Esophagus muscularis mucosa (tissue), 4 donors: ENCODE measurements at regions not wholly inside any gene's neighbourhood (a gene's known extent, or its start where the extent isn't known, plus 50 kb on each side); places are given as distances from the start of the nearest gene placed in this dataset.

Experiments used
- EP300 ChIP-seq: sonication (generic); formaldehyde crosslinking; IDR thresholded peaks from one replicate; pipeline ENCODE4 v1.6.1; 2017; ENCODE audit warnings: antibody characterized with exemption
- POLR2A ChIP-seq: fragments of 450-650 bp; IDR thresholded peaks from one replicate; pipeline ENCODE4 v1.6.1; 2017; ENCODE audit warnings: antibody characterized with exemption, moderate library complexity, mild to moderate bottlenecking, low read depth
- POLR2AphosphoS5 ChIP-seq, 2 donors: sonication (generic); formaldehyde crosslinking; IDR thresholded peaks; one replicate each; pipeline ENCODE4 v1.6.1; 2017; ENCODE audit warnings: antibody characterized with exemption in 2 of 2
- TF ChIP-seq, protein P1 (sequence below), 3 experiments: fragments of 200-600 bp in 2 of 3; fragments of 450-650 bp in 1 of 3; sonication (generic) in 2 of 3; IDR thresholded peaks; one replicate each; pipeline ENCODE4 v1.5.1; 2017 to 2019; ENCODE audit warnings: antibody characterized with exemption in 3 of 3, mild to moderate bottlenecking in 2 of 3, moderate library complexity in 1 of 3

DNA sequence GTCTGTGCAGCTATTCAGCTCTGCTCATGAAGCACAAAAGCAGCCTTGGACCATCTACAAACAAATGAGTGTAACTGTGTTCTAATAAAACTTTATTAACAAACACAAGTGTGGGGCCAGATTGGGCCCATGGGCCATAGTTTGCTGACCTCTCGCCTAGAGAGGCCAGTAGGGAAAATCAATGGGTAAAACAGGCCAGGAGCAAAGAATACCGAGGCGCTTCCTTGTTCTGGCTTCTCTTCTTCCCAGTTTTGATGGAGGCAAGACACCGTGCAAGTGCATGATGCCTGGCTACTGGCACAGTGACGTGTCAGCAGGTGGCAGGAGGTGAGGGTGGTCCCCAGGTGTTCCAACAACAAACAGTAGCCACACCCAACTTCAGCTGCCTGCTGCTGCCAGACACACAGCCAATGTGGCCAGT is 94.3 kb upstream of the SDK1 start:
- TF ChIP-seq, protein P1, sequence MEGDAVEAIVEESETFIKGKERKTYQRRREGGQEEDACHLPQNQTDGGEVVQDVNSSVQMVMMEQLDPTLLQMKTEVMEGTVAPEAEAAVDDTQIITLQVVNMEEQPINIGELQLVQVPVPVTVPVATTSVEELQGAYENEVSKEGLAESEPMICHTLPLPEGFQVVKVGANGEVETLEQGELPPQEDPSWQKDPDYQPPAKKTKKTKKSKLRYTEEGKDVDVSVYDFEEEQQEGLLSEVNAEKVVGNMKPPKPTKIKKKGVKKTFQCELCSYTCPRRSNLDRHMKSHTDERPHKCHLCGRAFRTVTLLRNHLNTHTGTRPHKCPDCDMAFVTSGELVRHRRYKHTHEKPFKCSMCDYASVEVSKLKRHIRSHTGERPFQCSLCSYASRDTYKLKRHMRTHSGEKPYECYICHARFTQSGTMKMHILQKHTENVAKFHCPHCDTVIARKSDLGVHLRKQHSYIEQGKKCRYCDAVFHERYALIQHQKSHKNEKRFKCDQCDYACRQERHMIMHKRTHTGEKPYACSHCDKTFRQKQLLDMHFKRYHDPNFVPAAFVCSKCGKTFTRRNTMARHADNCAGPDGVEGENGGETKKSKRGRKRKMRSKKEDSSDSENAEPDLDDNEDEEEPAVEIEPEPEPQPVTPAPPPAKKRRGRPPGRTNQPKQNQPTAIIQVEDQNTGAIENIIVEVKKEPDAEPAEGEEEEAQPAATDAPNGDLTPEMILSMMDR (IDR thresholded peaks at IDR 0.05), result no peak
- no peak for TF ChIP-seq POLR2AphosphoS5 (IDR thresholded peaks at IDR 0.05)
- TF ChIP-seq EP300, result no peak
- no peak for TF ChIP-seq POLR2A
